ENCODE measurements at regions not wholly inside any gene's neighbourhood (a gene's known extent, or its start where the extent isn't known, plus 50 kb on each side); places are given as distances from the start of the nearest gene placed in this dataset.

DNA sequence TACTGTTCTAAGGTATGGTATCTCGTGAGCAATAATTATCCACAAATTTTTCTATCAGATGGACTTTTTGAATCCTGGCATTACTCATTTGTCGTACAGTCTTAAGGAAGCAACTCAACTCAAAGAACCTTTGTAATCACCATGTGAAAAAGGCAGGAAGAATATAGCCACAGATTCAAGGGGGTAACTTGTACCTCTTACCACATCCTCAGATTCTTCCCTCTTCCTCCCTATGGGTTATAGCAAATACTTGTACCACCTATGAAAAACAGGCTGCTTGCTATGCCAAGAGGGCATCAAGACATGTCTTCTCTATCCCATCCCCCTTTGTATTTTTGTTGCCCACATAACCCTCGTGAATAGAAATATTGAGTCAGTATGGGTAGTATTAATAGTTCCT is 616.6 kb upstream of the USP24 start:
- Histone ChIP-seq H3K9me3 (no peaks in the 10 kb centered on the region), H3K4me1 (no peaks in the 10 kb centered on the region), H3K27me3 (no peaks in the 10 kb centered on the region), H3K4me3 (no peak overlapping the region), H3K27ac (no peak overlapping the region), H3K36me3 (ENCODE audit: low read depth, missing control alignments) (no peaks in the 10 kb centered on the region)
- 91% methylated on average over 3 of the region's 3 CpGs for WGBS, 2 donors
- DNase-seq = no peak
- no peak for TF ChIP-seq POLR2A (IDR thresholded peaks at IDR 0.05)
- TF ChIP-seq CTCF (IDR thresholded peaks at IDR 0.05) = no peak
- intact Hi-C loops (cut with DNase I; ENCODE audit: low total_unique reads) = no loop called here

- Histone ChIP-seq H3K9me3 (no peaks in the 10 kb centered on the region), H3K4me1 (no peaks in the 10 kb centered on the region), H3K36me3 (ENCODE audit: low read depth, missing control alignments) (no peaks in the 10 kb centered on the region), H3K27me3 (no peaks in the 10 kb centered on the region), H3K27ac (no peak overlapping the region), H3K4me3 (no peak overlapping the region)
- intact Hi-C loops (cut with DNase I; ENCODE audit: low total_unique reads) = no loop called here
- no peak for TF ChIP-seq POLR2A (IDR thresholded peaks at IDR 0.05)
- TF ChIP-seq CTCF (IDR thresholded peaks at IDR 0.05) = no peak
- 91 to 92% methylated on average over 5 of the region's 5 CpGs for WGBS, 2 donors
- no peak for DNase-seq
Observed at GRCh38 chr1:55828044-55828443, 612.9 kb upstream of the USP24 start.

DNA sequence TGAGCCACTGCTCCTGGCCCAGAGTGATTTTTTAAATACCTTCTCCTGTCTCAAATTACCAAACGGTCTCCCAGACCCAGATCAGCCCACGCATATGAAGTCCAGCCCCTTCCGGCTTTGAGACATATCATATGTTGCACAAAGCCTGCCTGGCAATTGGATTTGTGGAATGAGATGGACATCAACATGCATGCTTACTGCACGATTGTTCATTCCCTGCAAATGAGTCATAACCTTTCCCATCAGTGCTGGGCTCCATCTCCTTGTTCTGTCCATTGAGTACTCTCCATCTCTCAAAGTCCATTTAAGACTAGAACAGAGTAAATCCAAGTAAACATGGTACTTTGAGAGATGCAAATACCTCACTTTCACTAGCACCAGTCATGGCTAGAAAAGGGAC is 612.2 kb upstream of the USP24 start:
- Histone ChIP-seq H3K27me3 (no peaks in the 10 kb centered on the region), H3K4me3 (no peak overlapping the region), H3K4me1 (no peaks in the 10 kb centered on the region), H3K27ac (no peak overlapping the region), H3K9me3 (no peaks in the 10 kb centered on the region), H3K36me3 (ENCODE audit: low read depth, missing control alignments) (no peaks in the 10 kb centered on the region)
- DNase-seq = no peak
- intact Hi-C loops (cut with DNase I; ENCODE audit: low total_unique reads) = no loop called here
- no peak for TF ChIP-seq POLR2A (IDR thresholded peaks at IDR 0.05)
- TF ChIP-seq CTCF (IDR thresholded peaks at IDR 0.05) = no peak
- 72 to 83% methylated on average over 4 of the region's 4 CpGs for WGBS, 2 donors

- no peak for DNase-seq
- no peaks in the 10 kb centered on the region for H3K36me3 ChIP-seq (ENCODE audit: low read depth, missing control alignments)
- no peaks in the 10 kb centered on the region for H3K9me3 ChIP-seq
- intact Hi-C loops (cut with DNase I; ENCODE audit: low total_unique reads) = no loop called here
- no peak overlapping the region for H3K4me3 ChIP-seq
- no peaks in the 10 kb centered on the region for H3K4me1 ChIP-seq
- no peak overlapping the region for H3K27ac ChIP-seq
- H3K27me3 ChIP-seq = no peaks in the 10 kb centered on the region
- 52 to 71% methylated on average over 4 of the region's 4 CpGs for WGBS, 2 donors
- TF ChIP-seq POLR2A (IDR thresholded peaks at IDR 0.05) (no peak), CTCF (IDR thresholded peaks at IDR 0.05) (no peak)
Observed at GRCh38 chr1:55826381-55827080, 611.4 kb upstream of the USP24 start.

DNA sequence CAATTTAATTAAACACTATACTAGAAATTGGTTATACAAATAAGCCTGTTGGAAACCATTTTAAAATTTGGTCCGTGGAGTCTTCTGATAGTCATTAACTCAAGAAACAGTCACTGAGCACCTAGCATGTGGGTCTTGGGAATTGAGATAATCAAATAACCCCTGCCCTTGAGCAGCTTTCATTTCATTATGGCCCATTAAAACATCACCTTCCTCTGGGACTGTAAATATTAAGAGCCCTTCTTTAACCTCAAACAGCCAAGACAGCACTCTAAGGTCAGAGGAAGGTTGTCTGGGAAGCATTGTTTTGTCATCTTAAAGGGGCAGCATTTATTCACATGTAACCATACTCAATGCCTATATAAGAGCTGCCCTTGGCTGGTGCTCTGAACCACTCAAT is 610.3 kb upstream of the USP24 start:
- H3K27ac ChIP-seq = no peak overlapping the region
- no peak for DNase-seq
- intact Hi-C loops (cut with DNase I; ENCODE audit: low total_unique reads) = no loop called here
- H3K4me3 ChIP-seq = no peak overlapping the region
- no peaks in the 10 kb centered on the region for H3K9me3 ChIP-seq
- no peaks in the 10 kb centered on the region for H3K36me3 ChIP-seq (ENCODE audit: low read depth, missing control alignments)
- TF ChIP-seq POLR2A (IDR thresholded peaks at IDR 0.05) (no peak), CTCF (IDR thresholded peaks at IDR 0.05) (no peak)
- no peaks in the 10 kb centered on the region for H3K27me3 ChIP-seq
- H3K4me1 ChIP-seq = no peaks in the 10 kb centered on the region
- WGBS, 2 donors = 57 to 59% methylated on average over 1 of the region's 1 CpG

Data from testis (tissue), 2 donors.